ENCODE measurements at regions not wholly inside any gene's neighbourhood (a gene's known extent, or its start where the extent isn't known, plus 50 kb on each side); places are given as distances from the start of the nearest gene placed in this dataset.

GRCh38 chr11:113628912-113629311, 77.2 kb downstream of the TMPRSS5 start:
- Histone ChIP-seq H2BK20ac (ENCODE audit: low read length) (no peak overlapping the region), H2BK5ac (ENCODE audit: low read depth, low read length) (peak overlapping the region; percentile 21; the same call in 1 of the 2 replicates), H3K4me3 (ENCODE audit: extremely low read depth in 1 of 4, insufficient read depth in 2 of 4, low read depth in 3 of 4, low read length in 4 of 4) (peak overlapping the region in 1 of 4 experiments; percentile 27; a peak in 1 of 8 replicates), H3K4me1 (replicated peaks in 1 of 4; ENCODE audit: control insufficient read depth in 3 of 4, insufficient read depth in 4 of 4, low read length in 3 of 4) (peaks cover 10 to 12% (median 11%) of the 10 kb centered on the region in 4 experiments), H3K79me2 (ENCODE audit: control insufficient read depth in 1 of 2, insufficient read depth in 2 of 2, low read length in 2 of 2) (no peaks in the 10 kb centered on the region), H4K5ac (ENCODE audit: insufficient read length, low read depth, low read length) (no peak overlapping the region), H2BK15ac (ENCODE audit: low read length) (no peak overlapping the region), H3K79me1 (ENCODE audit: low read depth, low read length) (no peaks in the 10 kb centered on the region), H4K20me1 (replicated peaks in 1 of 2; ENCODE audit: control insufficient read depth in 1 of 2, insufficient read depth in 2 of 2, low read length in 2 of 2) (no peaks in the 10 kb centered on the region), H4K91ac (replicated peaks; ENCODE audit: insufficient read length, low read length) (no peak overlapping the region), H3K23me2 (ENCODE audit: low read depth, low read length) (no peaks in the 10 kb centered on the region; the same call in 1 of the 2 replicates), H2AK5ac (ENCODE audit: low read depth, low read length) (no peak overlapping the region), H2BK120ac (replicated peaks; ENCODE audit: low read depth, low read length) (no peak overlapping the region), H3K36me3 (ENCODE audit: control insufficient read depth in 2 of 4, insufficient read depth in 4 of 4, low read length in 3 of 4) (no peaks in the 10 kb centered on the region), H3K9ac (replicated peaks in 1 of 4; ENCODE audit: extremely low read depth in 1 of 4, low read depth in 3 of 4, low read length in 3 of 4) (no peak overlapping the region), H3K9me3 (ENCODE audit: insufficient read depth in 2 of 2, low read depth in 1 of 2, low read length in 1 of 2) (no peaks in the 10 kb centered on the region), H2BK12ac (ENCODE audit: low read depth, low read length) (no peak overlapping the region), H3K4ac (replicated peaks; ENCODE audit: insufficient read length, low read depth, low read length) (no peak overlapping the region), H3K4me2 (ENCODE audit: insufficient read depth in 1 of 2, low read depth in 2 of 2, low read length in 2 of 2) (peak overlapping the region; percentile 25 to 45), H3K18ac (ENCODE audit: extremely low read depth, low read length) (no peak overlapping the region), H3K27me3 (replicated peaks in 1 of 4; ENCODE audit: control insufficient read depth in 3 of 4, extremely low read depth in 1 of 4, insufficient read depth in 3 of 4, low read length in 3 of 4) (peaks cover 0 to 11% (median 8%) of the 10 kb centered on the region in 4 experiments; a peak in 6 of 7 replicates), H3K56ac (replicated peaks; ENCODE audit: insufficient read length, low read depth, low read length) (no peak overlapping the region), H3K14ac (ENCODE audit: insufficient read length) (no peak overlapping the region), H4K8ac (ENCODE audit: extremely low read depth, insufficient read depth, low read length) (no peak overlapping the region), H3K23ac (ENCODE audit: insufficient read length) (no peak overlapping the region), H3K27ac (ENCODE audit: low read depth, low read length) (no peak overlapping the region), H2AFZ (ENCODE audit: low read length) (no peak overlapping the region)
- WGBS, 2 experiments (ENCODE audit: extremely low coverage in 1 of 2, insufficient coverage in 1 of 2, insufficient read length in 1 of 2, insufficient replicate concordance in 2 of 2, low coverage in 1 of 2, low lambda C conversion rate in 2 of 2, missing lambda C conversion rate in 1 of 2) = 10% methylated on average over 2 of the region's 2 CpGs; no CpG with 5 or more reads in 1 of the 2 experiments
- ChIA-PET CTCF (ENCODE audit: partially characterized antibody) (interaction anchor here (0.7 to 1.5 kb wide), 6 partner anchors 12 to 102 kb away, joined by 3 to 5 read pairs (median 4); no protein-coding TSS in a partner anchor), POLR2A (ENCODE audit: partially characterized antibody) (no interaction called here)
- DNase-seq (ENCODE audit: low read depth in 1 of 2, low spot score in 2 of 2) (peak; percentile 70 to 75), FAIRE-seq (peak; percentile 99)
- TF ChIP-seq SIRT6 (IDR thresholded peaks at IDR 0.05; ENCODE audit: low read length) = no peak
- no peak for TF ChIP-seq SP4 (IDR thresholded peaks at IDR 0.05; ENCODE audit: low read length)
- 0 out of 2 replicates have a peak, but pooled peaks have one; percentile 18 for TF ChIP-seq TAF1 (IDR thresholded peaks at IDR 0.05; ENCODE audit: low read depth, low read length)
- TF ChIP-seq RAD21 (IDR thresholded peaks at IDR 0.05 in 1 of 2, conservative IDR thresholded peaks at IDR 0.05 in 1 of 2; ENCODE audit: low read depth in 2 of 2, low read length in 2 of 2) = 0 out of 4 replicates have a peak, but pooled peaks of 1 of the 2 experiments have one; percentile 4
- TF ChIP-seq GTF2F1 (IDR thresholded peaks at IDR 0.05; ENCODE audit: borderline replicate concordance, low read depth, low read length) = no peak
- no peak for TF ChIP-seq RBBP5 (IDR thresholded peaks at IDR 0.05; ENCODE audit: borderline replicate concordance, low read depth, low read length)
- no peak for TF ChIP-seq ASH2L (IDR thresholded peaks at IDR 0.05; ENCODE audit: low read length)
- TF ChIP-seq SUZ12 (IDR thresholded peaks at IDR 0.05; ENCODE audit: low read length) = no peak
- no peak for TF ChIP-seq CHD2 (IDR thresholded peaks at IDR 0.05; ENCODE audit: low read length)
- TF ChIP-seq RXRA (IDR thresholded peaks at IDR 0.05; ENCODE audit: insufficient read depth, low read depth, low read length) = no peak
- no peak for TF ChIP-seq MAFK (IDR thresholded peaks at IDR 0.05; ENCODE audit: low read depth, low read length)
- no peak for TF ChIP-seq CHD1 (IDR thresholded peaks at IDR 0.05; ENCODE audit: low read depth, low read length)
- TF ChIP-seq BACH1 (IDR thresholded peaks at IDR 0.05; ENCODE audit: low read length) = no peak
- TF ChIP-seq POLR2AphosphoS5 (IDR thresholded peaks at IDR 0.05; ENCODE audit: low read depth, low read length) = no peak

Measured in H1 (cell line).